ENCODE measurements at regions not wholly inside any gene's neighbourhood (a gene's known extent, or its start where the extent isn't known, plus 50 kb on each side); places are given as distances from the start of the nearest gene placed in this dataset.

DNA sequence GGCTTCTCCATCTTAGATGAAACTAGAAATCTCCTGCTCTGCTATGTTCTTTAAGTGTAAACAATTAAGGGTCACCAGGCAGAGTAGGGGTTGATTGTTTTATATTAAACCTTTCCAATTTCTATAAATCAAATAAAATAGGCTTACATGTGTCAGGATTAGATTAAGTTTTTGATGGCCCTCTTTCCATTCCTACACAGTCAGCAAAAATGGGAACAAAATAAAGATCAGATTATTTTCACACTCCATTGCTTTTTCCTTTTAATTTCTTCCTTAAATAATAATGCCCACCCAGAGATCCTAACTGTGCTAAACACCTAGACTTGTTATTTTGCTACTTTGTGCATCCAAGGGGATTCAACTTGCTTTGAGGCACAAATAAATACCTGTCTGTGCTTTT, 381.4 kb upstream of the MAGEB16 start:
- TF ChIP-seq, protein P1, sequence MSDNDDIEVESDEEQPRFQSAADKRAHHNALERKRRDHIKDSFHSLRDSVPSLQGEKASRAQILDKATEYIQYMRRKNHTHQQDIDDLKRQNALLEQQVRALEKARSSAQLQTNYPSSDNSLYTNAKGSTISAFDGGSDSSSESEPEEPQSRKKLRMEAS (IDR thresholded peaks at IDR 0.05), result no peak
- TF ChIP-seq TAF1 (IDR thresholded peaks at IDR 0.05; ENCODE audit: low read depth) (no peak), EP300 (IDR thresholded peaks at IDR 0.05; ENCODE audit: borderline replicate concordance) (no peak), TEAD4 (IDR thresholded peaks at IDR 0.05) (no peak), CEBPB (IDR thresholded peaks at IDR 0.05) (no peak), USF1 (IDR thresholded peaks at IDR 0.05) (no peak), RAD21 (IDR thresholded peaks at IDR 0.05; ENCODE audit: low read depth) (no peak), TCF12 (IDR thresholded peaks at IDR 0.05; ENCODE audit: low read depth) (no peak), YY1 (IDR thresholded peaks at IDR 0.05; ENCODE audit: low read depth) (no peak)
- TF ChIP-seq, protein P2, sequence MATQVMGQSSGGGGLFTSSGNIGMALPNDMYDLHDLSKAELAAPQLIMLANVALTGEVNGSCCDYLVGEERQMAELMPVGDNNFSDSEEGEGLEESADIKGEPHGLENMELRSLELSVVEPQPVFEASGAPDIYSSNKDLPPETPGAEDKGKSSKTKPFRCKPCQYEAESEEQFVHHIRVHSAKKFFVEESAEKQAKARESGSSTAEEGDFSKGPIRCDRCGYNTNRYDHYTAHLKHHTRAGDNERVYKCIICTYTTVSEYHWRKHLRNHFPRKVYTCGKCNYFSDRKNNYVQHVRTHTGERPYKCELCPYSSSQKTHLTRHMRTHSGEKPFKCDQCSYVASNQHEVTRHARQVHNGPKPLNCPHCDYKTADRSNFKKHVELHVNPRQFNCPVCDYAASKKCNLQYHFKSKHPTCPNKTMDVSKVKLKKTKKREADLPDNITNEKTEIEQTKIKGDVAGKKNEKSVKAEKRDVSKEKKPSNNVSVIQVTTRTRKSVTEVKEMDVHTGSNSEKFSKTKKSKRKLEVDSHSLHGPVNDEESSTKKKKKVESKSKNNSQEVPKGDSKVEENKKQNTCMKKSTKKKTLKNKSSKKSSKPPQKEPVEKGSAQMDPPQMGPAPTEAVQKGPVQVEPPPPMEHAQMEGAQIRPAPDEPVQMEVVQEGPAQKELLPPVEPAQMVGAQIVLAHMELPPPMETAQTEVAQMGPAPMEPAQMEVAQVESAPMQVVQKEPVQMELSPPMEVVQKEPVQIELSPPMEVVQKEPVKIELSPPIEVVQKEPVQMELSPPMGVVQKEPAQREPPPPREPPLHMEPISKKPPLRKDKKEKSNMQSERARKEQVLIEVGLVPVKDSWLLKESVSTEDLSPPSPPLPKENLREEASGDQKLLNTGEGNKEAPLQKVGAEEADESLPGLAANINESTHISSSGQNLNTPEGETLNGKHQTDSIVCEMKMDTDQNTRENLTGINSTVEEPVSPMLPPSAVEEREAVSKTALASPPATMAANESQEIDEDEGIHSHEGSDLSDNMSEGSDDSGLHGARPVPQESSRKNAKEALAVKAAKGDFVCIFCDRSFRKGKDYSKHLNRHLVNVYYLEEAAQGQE (IDR thresholded peaks at IDR 0.05; ENCODE audit: low read depth), result no peak

Data from Ishikawa (cell line).